ENCODE measurements at regions not wholly inside any gene's neighbourhood (a gene's known extent, or its start where the extent isn't known, plus 50 kb on each side); places are given as distances from the start of the nearest gene placed in this dataset.
A peak's percentile ranks its signal among the peaks of the same experiment; 100 is the strongest.

GRCh38 chr2:238714038-238714528 is 133.8 kb upstream of the TWIST2 start:
- 32 to 34% methylated on average over 9 of the region's 9 CpGs for WGBS, 2 experiments (ENCODE audit: low coverage in 1 of 2, low lambda C conversion rate in 2 of 2, missing lambda C conversion rate in 2 of 2)
- in situ Hi-C loops (cut with MboI), result no loop called here

GRCh38 chr2:238716171-238716570 is 131.7 kb upstream of the TWIST2 start:
- Histone ChIP-seq H3K9me2 (ENCODE audit: insufficient read depth) (no peaks in the 10 kb centered on the region), H3K9me3 (ENCODE audit: low read depth) (no peaks in the 10 kb centered on the region), H3K4me3 (no peak overlapping the region), H3K4me1 (ENCODE audit: insufficient read depth) (no peaks in the 10 kb centered on the region), H3F3A (ENCODE audit: insufficient read depth) (no peaks in the 10 kb centered on the region), H3K4me2 (ENCODE audit: unreplicated experiment) (no peak overlapping the region), H2AFZ (no peak overlapping the region), H4K20me1 (ENCODE audit: insufficient read depth) (no peaks in the 10 kb centered on the region), H3K79me2 (ENCODE audit: insufficient read depth) (no peaks in the 10 kb centered on the region), H3K36me3 (ENCODE audit: low read depth) (no peaks in the 10 kb centered on the region), H3K27ac (no peak overlapping the region), H3K27me3 (replicated peaks; ENCODE audit: insufficient read depth) (no peaks in the 10 kb centered on the region), H3K9ac (no peak overlapping the region)
- in situ Hi-C loops (cut with MboI), result no loop called here
- 88% methylated on average over 12 of the region's 12 CpGs for WGBS, 2 experiments (ENCODE audit: low coverage in 1 of 2, low lambda C conversion rate in 2 of 2, missing lambda C conversion rate in 2 of 2)
- no peak for TF ChIP-seq EZH2 (IDR thresholded peaks at IDR 0.05; ENCODE audit: insufficient read depth, poor library complexity, severe bottlenecking)
- no peak for TF ChIP-seq EZH2phosphoT487 (IDR thresholded peaks at IDR 0.05; ENCODE audit: insufficient read depth, low read depth)
- no peak for DNase-seq

More at GRCh38 chr2:238714038-238714528, 133.8 kb upstream of the TWIST2 start:
- Histone ChIP-seq H3K79me2 (ENCODE audit: insufficient read depth) (no peaks in the 10 kb centered on the region), H3K27me3 (replicated peaks; ENCODE audit: insufficient read depth) (no peaks in the 10 kb centered on the region), H3K36me3 (ENCODE audit: low read depth) (no peaks in the 10 kb centered on the region), H3K27ac (no peak overlapping the region), H3K4me1 (ENCODE audit: insufficient read depth) (peaks cover 14% of the 10 kb centered on the region), H3K9me3 (ENCODE audit: low read depth) (no peaks in the 10 kb centered on the region), H3K4me2 (ENCODE audit: unreplicated experiment) (no peak overlapping the region), H2AFZ (no peak overlapping the region), H3K9ac (no peak overlapping the region), H3K9me2 (ENCODE audit: insufficient read depth) (no peaks in the 10 kb centered on the region), H4K20me1 (ENCODE audit: insufficient read depth) (no peaks in the 10 kb centered on the region), H3K4me3 (no peak overlapping the region), H3F3A (ENCODE audit: insufficient read depth) (no peaks in the 10 kb centered on the region; the same call in 1 of the 2 replicates)
- TF ChIP-seq EZH2 (IDR thresholded peaks at IDR 0.05; ENCODE audit: insufficient read depth, poor library complexity, severe bottlenecking), result no peak
- TF ChIP-seq EZH2phosphoT487 (IDR thresholded peaks at IDR 0.05; ENCODE audit: insufficient read depth, low read depth), result no peak
- DNase-seq, result peak; percentile 74

- Histone ChIP-seq H3K4me1 (ENCODE audit: insufficient read depth) (no peaks in the 10 kb centered on the region), H3K9me3 (ENCODE audit: low read depth) (no peaks in the 10 kb centered on the region), H3K4me3 (no peak overlapping the region), H3K36me3 (ENCODE audit: low read depth) (no peaks in the 10 kb centered on the region), H3K27ac (no peak overlapping the region), H3F3A (ENCODE audit: insufficient read depth) (no peaks in the 10 kb centered on the region), H4K20me1 (ENCODE audit: insufficient read depth) (no peaks in the 10 kb centered on the region), H3K4me2 (ENCODE audit: unreplicated experiment) (no peak overlapping the region), H3K27me3 (replicated peaks; ENCODE audit: insufficient read depth) (no peaks in the 10 kb centered on the region), H3K9ac (no peak overlapping the region), H2AFZ (no peak overlapping the region), H3K79me2 (ENCODE audit: insufficient read depth) (no peaks in the 10 kb centered on the region), H3K9me2 (ENCODE audit: insufficient read depth) (no peaks in the 10 kb centered on the region)
- no peak for DNase-seq
- 93 to 95% methylated on average over 16 to 17 of the region's 17 CpGs for WGBS, 2 experiments (ENCODE audit: low coverage in 1 of 2, low lambda C conversion rate in 2 of 2, missing lambda C conversion rate in 2 of 2)
- in situ Hi-C loops (cut with MboI), result no loop called here
- TF ChIP-seq EZH2phosphoT487 (IDR thresholded peaks at IDR 0.05; ENCODE audit: insufficient read depth, low read depth) (no peak), EZH2 (IDR thresholded peaks at IDR 0.05; ENCODE audit: insufficient read depth, poor library complexity, severe bottlenecking) (no peak)
These were observed 131.3 kb upstream of the TWIST2 start for GRCh38 chr2:238716585-238716984.

GRCh38 chr2:238717084-238717483 is 130.8 kb upstream of the TWIST2 start:
- no peak overlapping the region for H2AFZ ChIP-seq
- H3K4me2 ChIP-seq (ENCODE audit: unreplicated experiment), result no peak overlapping the region
- no peak overlapping the region for H3K9ac ChIP-seq
- no peak overlapping the region for H3K27ac ChIP-seq
- no peak for TF ChIP-seq EZH2 (IDR thresholded peaks at IDR 0.05; ENCODE audit: insufficient read depth, poor library complexity, severe bottlenecking)
- TF ChIP-seq EZH2phosphoT487 (IDR thresholded peaks at IDR 0.05; ENCODE audit: insufficient read depth, low read depth), result no peak
- H3K79me2 ChIP-seq (ENCODE audit: insufficient read depth), result no peaks in the 10 kb centered on the region
- no peaks in the 10 kb centered on the region for H3K9me2 ChIP-seq (ENCODE audit: insufficient read depth)
- H3K4me3 ChIP-seq, result no peak overlapping the region
- H3K36me3 ChIP-seq (ENCODE audit: low read depth), result no peaks in the 10 kb centered on the region
- in situ Hi-C loops (cut with MboI), result no loop called here
- 94 to 99% methylated on average over 9 of the region's 9 CpGs for WGBS, 2 experiments (ENCODE audit: low coverage in 1 of 2, low lambda C conversion rate in 2 of 2, missing lambda C conversion rate in 2 of 2)
- no peaks in the 10 kb centered on the region for H3F3A ChIP-seq (ENCODE audit: insufficient read depth)
- H3K4me1 ChIP-seq (ENCODE audit: insufficient read depth), result no peaks in the 10 kb centered on the region
- H3K27me3 ChIP-seq (replicated peaks; ENCODE audit: insufficient read depth), result no peaks in the 10 kb centered on the region
- H3K9me3 ChIP-seq (ENCODE audit: low read depth), result no peaks in the 10 kb centered on the region
- no peaks in the 10 kb centered on the region for H4K20me1 ChIP-seq (ENCODE audit: insufficient read depth)
- DNase-seq, result no peak

- H4K20me1 ChIP-seq (ENCODE audit: insufficient read depth), result no peaks in the 10 kb centered on the region
- in situ Hi-C loops (cut with MboI), result loop anchor here (10.0 kb wide), 1 partner anchor 125 kb away; the partner anchor contains the start of gene TWIST2
- no peak overlapping the region for H3K9ac ChIP-seq
- no peak overlapping the region for H3K4me2 ChIP-seq (ENCODE audit: unreplicated experiment)
- 61 to 68% methylated on average over 10 of the region's 10 CpGs for WGBS, 2 experiments (ENCODE audit: low coverage in 1 of 2, low lambda C conversion rate in 2 of 2, missing lambda C conversion rate in 2 of 2)
- peaks cover 5% of the 10 kb centered on the region for H3K4me1 ChIP-seq (ENCODE audit: insufficient read depth)
- no peak for DNase-seq
- no peaks in the 10 kb centered on the region for H3K9me3 ChIP-seq (ENCODE audit: low read depth)
- H3K4me3 ChIP-seq, result no peak overlapping the region
- TF ChIP-seq EZH2 (IDR thresholded peaks at IDR 0.05; ENCODE audit: insufficient read depth, poor library complexity, severe bottlenecking) (no peak), EZH2phosphoT487 (IDR thresholded peaks at IDR 0.05; ENCODE audit: insufficient read depth, low read depth) (no peak)
- H3K36me3 ChIP-seq (ENCODE audit: low read depth), result no peaks in the 10 kb centered on the region
- no peaks in the 10 kb centered on the region for H3K79me2 ChIP-seq (ENCODE audit: insufficient read depth)
- no peaks in the 10 kb centered on the region for H3K27me3 ChIP-seq (replicated peaks; ENCODE audit: insufficient read depth)
- H3K9me2 ChIP-seq (ENCODE audit: insufficient read depth), result no peaks in the 10 kb centered on the region
- H3F3A ChIP-seq (ENCODE audit: insufficient read depth), result 0 out of 2 replicates have a peak, but pooled peaks cover 5% of the 10 kb centered on the region
- no peak overlapping the region for H3K27ac ChIP-seq
- no peak overlapping the region for H2AFZ ChIP-seq
These were observed 128.2 kb upstream of the TWIST2 start for GRCh38 chr2:238719641-238720040.

Measured in GM23248 (cell line).